Spleen (tissue), 7 donors: ENCODE measurements at regions not wholly inside any gene's neighbourhood (a gene's known extent, or its start where the extent isn't known, plus 50 kb on each side); places are given as distances from the start of the nearest gene placed in this dataset.

Experiments
- POLR2A ChIP-seq, 3 donors: fragments of 450-650 bp; IDR thresholded peaks; one replicate each; pipeline ENCODE4 v1.5.1; 2017; ENCODE audit warnings: antibody characterized with exemption in 3 of 3, mild to moderate bottlenecking in 1 of 3
- TF ChIP-seq, protein P1 (sequence below), 11 experiments: fragments of 200-600 bp in 7 of 11; fragments of 450-650 bp in 4 of 11; sonication (generic) in 4 of 11; IDR thresholded peaks in 8 of 11; conservative IDR thresholded peaks in 3 of 11; 1 replicate in 7 of 11; 2 replicates in 4 of 11; pipeline versions ENCODE4 v1.4.0 to v1.8.0; 2016 to 2021; ENCODE audit warnings: antibody characterized with exemption in 11 of 11, inconsistent platforms in 4 of 11, mild to moderate bottlenecking in 1 of 11
- donor health status: DM: no; HTN: no; CAD: no; lungs with moderate emphysema.
- donor health status: DM: no; HTN: no; CAD: no.
- donor health status: DM: no; HTN: no; CAD: no.

- TF ChIP-seq, protein P1, sequence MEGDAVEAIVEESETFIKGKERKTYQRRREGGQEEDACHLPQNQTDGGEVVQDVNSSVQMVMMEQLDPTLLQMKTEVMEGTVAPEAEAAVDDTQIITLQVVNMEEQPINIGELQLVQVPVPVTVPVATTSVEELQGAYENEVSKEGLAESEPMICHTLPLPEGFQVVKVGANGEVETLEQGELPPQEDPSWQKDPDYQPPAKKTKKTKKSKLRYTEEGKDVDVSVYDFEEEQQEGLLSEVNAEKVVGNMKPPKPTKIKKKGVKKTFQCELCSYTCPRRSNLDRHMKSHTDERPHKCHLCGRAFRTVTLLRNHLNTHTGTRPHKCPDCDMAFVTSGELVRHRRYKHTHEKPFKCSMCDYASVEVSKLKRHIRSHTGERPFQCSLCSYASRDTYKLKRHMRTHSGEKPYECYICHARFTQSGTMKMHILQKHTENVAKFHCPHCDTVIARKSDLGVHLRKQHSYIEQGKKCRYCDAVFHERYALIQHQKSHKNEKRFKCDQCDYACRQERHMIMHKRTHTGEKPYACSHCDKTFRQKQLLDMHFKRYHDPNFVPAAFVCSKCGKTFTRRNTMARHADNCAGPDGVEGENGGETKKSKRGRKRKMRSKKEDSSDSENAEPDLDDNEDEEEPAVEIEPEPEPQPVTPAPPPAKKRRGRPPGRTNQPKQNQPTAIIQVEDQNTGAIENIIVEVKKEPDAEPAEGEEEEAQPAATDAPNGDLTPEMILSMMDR (IDR thresholded peaks at IDR 0.05 in 8 of 11, conservative IDR thresholded peaks at IDR 0.05 in 3 of 11), result no peak
- TF ChIP-seq POLR2A (IDR thresholded peaks at IDR 0.05), result no peak
Measured at GRCh38 chr4:149029056-149029651, 586.9 kb upstream of the NR3C2 start.
